Hematopoietic multipotent progenitor cell treated with erythropoietin and hydrocortisone succinate and interleukin-3 and kit ligand, for 8 days (in vitro differentiated cells): ENCODE measurements at regions not wholly inside any gene's neighbourhood (a gene's known extent, or its start where the extent isn't known, plus 50 kb on each side); places are given as distances from the start of the nearest gene placed in this dataset.
"Not testable (repeated sequence)": the region's sequence is repeated elsewhere in the genome, so short reads cannot be mapped to it uniquely, and the experiment has no call there.

Experiments
- DNase-seq: peaks from one replicate; pipeline ENCODE4 v3.0.0-alpha.2; 2015

- DNase-seq, result not testable (repeated sequence)
Measured at GRCh38 chrX:149420566-149420965, 84.5 kb downstream of the IDS start.

- no peak for DNase-seq
Measured at GRCh38 chrX:149398027-149398426, 107.1 kb downstream of the IDS start.

- no peak for DNase-seq
Measured at GRCh38 chrX:149392921-149393320, 112.2 kb downstream of the IDS start.

- DNase-seq, result no peak
Measured at GRCh38 chrX:149383852-149384251, 121.3 kb downstream of the IDS start.

- DNase-seq, result no peak
Measured at GRCh38 chrX:149374751-149375150, 130.4 kb downstream of the IDS start.

GRCh38 chrX:149372866-149373265 is 132.2 kb downstream of the IDS start:
- no peak for DNase-seq

GRCh38 chrX:149371986-149372385 is 133.1 kb downstream of the IDS start:
- no peak for DNase-seq

GRCh38 chrX:149370097-149370496 is 135.0 kb downstream of the IDS start:
- DNase-seq, result no peak

GRCh38 chrX:149365552-149365951 is 139.6 kb downstream of the IDS start:
- DNase-seq, result no peak

GRCh38 chrX:149365061-149365460 is 140.0 kb downstream of the IDS start:
- DNase-seq, result no peak

- no peak for DNase-seq
Measured at GRCh38 chrX:149363965-149364364, 141.1 kb downstream of the IDS start.

- no peak for DNase-seq
Measured at GRCh38 chrX:149346306-149346705, 158.8 kb downstream of the IDS start.

GRCh38 chrX:149322316-149322715 is 182.8 kb downstream of the IDS start:
- DNase-seq, result no peak

GRCh38 chrX:149313871-149314371 is 191.2 kb downstream of the IDS start:
- DNase-seq, result no peak

GRCh38 chrX:149312988-149313387 is 192.1 kb downstream of the IDS start:
- no peak for DNase-seq

GRCh38 chrX:149312097-149312496 is 193.0 kb downstream of the IDS start:
- DNase-seq, result no peak

- no peak for DNase-seq
Measured at GRCh38 chrX:149302705-149303104, 202.4 kb downstream of the IDS start.

- DNase-seq, result no peak
Measured at GRCh38 chrX:149298111-149298510, 207.0 kb downstream of the IDS start.

GRCh38 chrX:149296092-149296491 is 209.0 kb downstream of the IDS start:
- no peak for DNase-seq

GRCh38 chrX:149286940-149287349 is 218.2 kb downstream of the IDS start:
- DNase-seq, result peak; percentile 60

- DNase-seq, result no peak
Measured at GRCh38 chrX:149284616-149285015, 220.5 kb downstream of the IDS start.

GRCh38 chrX:149283853-149284252 is 221.3 kb downstream of the IDS start:
- DNase-seq, result no peak

GRCh38 chrX:149282909-149283308 is 222.2 kb downstream of the IDS start:
- no peak for DNase-seq

GRCh38 chrX:149280011-149280410 is 225.1 kb downstream of the IDS start:
- no peak for DNase-seq

- DNase-seq, result no peak
Measured at GRCh38 chrX:149275836-149276235, 229.3 kb downstream of the IDS start.
